CD14-positive monocyte (primary cell): ENCODE measurements at regions not wholly inside any gene's neighbourhood (a gene's known extent, or its start where the extent isn't known, plus 50 kb on each side); places are given as distances from the start of the nearest gene placed in this dataset.

Source experiments
- DNase-seq, 3 donors: peaks; one replicate each; pipeline ENCODE4 v3.0.0-alpha.2; 2011 to 2022
- H2AFZ ChIP-seq: 2 replicates; pipeline ENCODE4 v1.6.0; 2012; ENCODE audit warnings: mild to moderate bottlenecking, low read depth, low read length, inconsistent platforms; ENCODE audit not compliant: insufficient read depth, poor library complexity, severe bottlenecking
- H3K27ac ChIP-seq, 2 donors: 1 replicate in 1 of 2; 2 replicates in 1 of 2; pipeline ENCODE4 v1.5.1; 2012 to 2013; ENCODE audit warnings: low read length in 2 of 2, control low read depth in 1 of 2, inconsistent platforms in 1 of 2, low read depth in 1 of 2, mild to moderate bottlenecking in 1 of 2
- H3K27me3 ChIP-seq, 2 donors: one replicate each; pipeline versions ENCODE4 v1.6.0 to v1.6.1; 2011 to 2013; ENCODE audit warnings: low read length in 2 of 2; ENCODE audit not compliant: control insufficient read depth in 2 of 2, insufficient read depth in 2 of 2
- H3K36me3 ChIP-seq, 2 donors: replicated peaks in 1 of 2; 1 replicate in 1 of 2; 2 replicates in 1 of 2; pipeline versions ENCODE4 v1.5.1 to v1.6.1; 2012 to 2013; ENCODE audit warnings: low read length in 2 of 2, control low read depth in 1 of 2, inconsistent platforms in 1 of 2, mild to moderate bottlenecking in 1 of 2; ENCODE audit not compliant: insufficient read depth in 2 of 2, control insufficient read depth in 1 of 2
- H3K4me1 ChIP-seq, 2 donors: 1 replicate in 1 of 2; 2 replicates in 1 of 2; pipeline versions ENCODE4 v1.5.1 to v1.6.1; 2012 to 2013; ENCODE audit warnings: low read length in 2 of 2, control low read depth in 1 of 2, inconsistent platforms in 1 of 2, mild to moderate bottlenecking in 1 of 2, moderate library complexity in 1 of 2; ENCODE audit not compliant: insufficient read depth in 2 of 2, control insufficient read depth in 1 of 2
- H3K4me2 ChIP-seq: replicated peaks from 2 replicates; pipeline ENCODE3; 2012; ENCODE audit warnings: low read length, moderate library complexity, mild to moderate bottlenecking; ENCODE audit not compliant: poor library complexity, severe bottlenecking; ENCODE audit errors: extremely low read depth
- H3K4me3 ChIP-seq, 3 experiments: fragments of 200-600 bp in 1 of 3; sonication (generic) in 1 of 3; replicated peaks in 1 of 3; 1 replicate in 2 of 3; 2 replicates in 1 of 3; pipeline ENCODE4 v1.5.1; 2011 to 2013; ENCODE audit warnings: low read length in 3 of 3, mild to moderate bottlenecking in 3 of 3, control low read depth in 2 of 3, low read depth in 2 of 3, inconsistent platforms in 1 of 3, moderate library complexity in 1 of 3
- H3K79me2 ChIP-seq: 2 replicates; pipeline ENCODE4 v1.6.0; 2012; ENCODE audit warnings: mild to moderate bottlenecking, control low read depth, inconsistent platforms, low read length, moderate library complexity; ENCODE audit not compliant: insufficient read depth
- H3K9ac ChIP-seq: 2 replicates; pipeline ENCODE4 v1.6.0; 2017; ENCODE audit warnings: low read length, mild to moderate bottlenecking; ENCODE audit not compliant: insufficient read depth, poor library complexity, severe bottlenecking
- H3K9me3 ChIP-seq, 2 donors: replicated peaks in 1 of 2; 1 replicate in 1 of 2; 2 replicates in 1 of 2; pipeline versions ENCODE4 v1.5.1 to v1.6.1; 2012 to 2013; ENCODE audit warnings: low read length in 2 of 2, control low read depth in 1 of 2; ENCODE audit not compliant: control insufficient read depth in 1 of 2, insufficient read depth in 1 of 2
- H4K20me1 ChIP-seq: 2 replicates; pipeline ENCODE4 v1.6.0; 2012; ENCODE audit warnings: mild to moderate bottlenecking, low read length, control low read depth, moderate library complexity; ENCODE audit not compliant: insufficient read depth
- H3K27ac Mint-ChIP-seq, 7 donors: one replicate each; pipeline ENCODE4 v1.8.0; 2020; ENCODE audit warnings: mild to moderate bottlenecking in 7 of 7, mixed read lengths in 7 of 7, moderate library complexity in 6 of 7, inconsistent platforms in 2 of 7
- H3K27me3 Mint-ChIP-seq, 3 donors: one replicate each; pipeline ENCODE4 v1.8.0; 2021 to 2022; ENCODE audit warnings: low read depth in 3 of 3, mild to moderate bottlenecking in 3 of 3, mixed read lengths in 3 of 3, moderate library complexity in 3 of 3, inconsistent platforms in 1 of 3
- H3K36me3 Mint-ChIP-seq, 2 donors: one replicate each; pipeline ENCODE4 v1.8.0; 2020; ENCODE audit warnings: mixed read lengths in 2 of 2, inconsistent platforms in 1 of 2, mild to moderate bottlenecking in 1 of 2
- H3K4me1 Mint-ChIP-seq: one replicate; pipeline ENCODE4 v1.8.0; 2020; ENCODE audit warnings: mild to moderate bottlenecking, mixed read lengths
- H3K4me3 Mint-ChIP-seq, 2 donors: one replicate each; pipeline ENCODE4 v1.8.0; 2020; ENCODE audit warnings: mild to moderate bottlenecking in 2 of 2, mixed read lengths in 2 of 2, moderate library complexity in 1 of 2
- H3K9me3 Mint-ChIP-seq, 7 donors: one replicate each; pipeline ENCODE4 v1.8.0; 2020 to 2022; ENCODE audit warnings: mixed read lengths in 7 of 7, mild to moderate bottlenecking in 6 of 7, moderate library complexity in 6 of 7, inconsistent platforms in 2 of 7
- WGBS: methylation state at CpG from one replicate; pipeline ENCODE4 v1.1.5; 2013; ENCODE audit warnings: missing lambda C conversion rate; ENCODE audit not compliant: insufficient coverage; 5-methylcytosine and 5-hydroxymethylcytosine counted together
- intact Hi-C, 2 donors: fragments of 100-400 bp; cut with micrococcal nuclease; formaldehyde crosslinking; loops; one replicate each; pipeline versions ENCODE4 v1.15.0 to v1.15.1; 2023
- TF ChIP-seq, protein P1 (sequence below): fragments of 200-600 bp; IDR thresholded peaks from one replicate; pipeline ENCODE4 v1.8.0; 2022; ENCODE audit warnings: antibody characterized with exemption, mild to moderate bottlenecking

DNA sequence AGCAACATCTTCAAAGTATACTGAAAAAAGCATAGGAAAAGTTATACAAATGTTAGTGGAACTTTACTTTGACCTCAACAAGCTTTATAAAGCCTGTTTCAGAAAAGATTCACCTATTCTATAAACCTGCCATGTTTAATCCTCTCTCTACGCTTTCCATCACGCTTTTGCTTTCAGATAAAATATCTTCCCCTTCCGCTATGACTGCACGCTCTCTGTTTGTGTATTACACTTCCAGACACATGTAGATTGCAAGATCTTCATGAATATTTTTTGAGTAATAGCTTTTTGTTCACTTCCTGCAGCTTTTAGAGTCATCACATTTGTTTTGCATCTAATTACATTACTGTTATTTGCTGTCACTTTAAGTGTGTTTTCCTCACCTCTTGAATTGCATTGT lies 271.4 kb downstream of the RASSF9 start:
- H3K79me2 ChIP-seq, result no peaks in the 10 kb centered on the region
- no peak overlapping the region for H3K9ac ChIP-seq
- H3K4me3 ChIP-seq, result no peak overlapping the region
- H3K4me2 ChIP-seq, result no peak overlapping the region
- no peak overlapping the region for H3K27ac ChIP-seq
- intact Hi-C loops, result no loop called here
- no peaks in the 10 kb centered on the region for H3K9me3 ChIP-seq
- no peaks in the 10 kb centered on the region for H3K27me3 Mint-ChIP-seq
- H3K27me3 ChIP-seq, result no peaks in the 10 kb centered on the region
- no peak overlapping the region for H2AFZ ChIP-seq
- no peaks in the 10 kb centered on the region for H3K4me1 ChIP-seq
- no peak overlapping the region for H3K4me3 Mint-ChIP-seq
- no peaks in the 10 kb centered on the region for H3K4me1 Mint-ChIP-seq
- TF ChIP-seq, protein P1, sequence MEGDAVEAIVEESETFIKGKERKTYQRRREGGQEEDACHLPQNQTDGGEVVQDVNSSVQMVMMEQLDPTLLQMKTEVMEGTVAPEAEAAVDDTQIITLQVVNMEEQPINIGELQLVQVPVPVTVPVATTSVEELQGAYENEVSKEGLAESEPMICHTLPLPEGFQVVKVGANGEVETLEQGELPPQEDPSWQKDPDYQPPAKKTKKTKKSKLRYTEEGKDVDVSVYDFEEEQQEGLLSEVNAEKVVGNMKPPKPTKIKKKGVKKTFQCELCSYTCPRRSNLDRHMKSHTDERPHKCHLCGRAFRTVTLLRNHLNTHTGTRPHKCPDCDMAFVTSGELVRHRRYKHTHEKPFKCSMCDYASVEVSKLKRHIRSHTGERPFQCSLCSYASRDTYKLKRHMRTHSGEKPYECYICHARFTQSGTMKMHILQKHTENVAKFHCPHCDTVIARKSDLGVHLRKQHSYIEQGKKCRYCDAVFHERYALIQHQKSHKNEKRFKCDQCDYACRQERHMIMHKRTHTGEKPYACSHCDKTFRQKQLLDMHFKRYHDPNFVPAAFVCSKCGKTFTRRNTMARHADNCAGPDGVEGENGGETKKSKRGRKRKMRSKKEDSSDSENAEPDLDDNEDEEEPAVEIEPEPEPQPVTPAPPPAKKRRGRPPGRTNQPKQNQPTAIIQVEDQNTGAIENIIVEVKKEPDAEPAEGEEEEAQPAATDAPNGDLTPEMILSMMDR, result no peak
- no peaks in the 10 kb centered on the region for H4K20me1 ChIP-seq
- no peaks in the 10 kb centered on the region for H3K36me3 ChIP-seq
- DNase-seq, result no peak
- no peaks in the 10 kb centered on the region for H3K36me3 Mint-ChIP-seq
- H3K9me3 Mint-ChIP-seq, result no peaks in the 10 kb centered on the region
- 80% methylated on average over 2 of the region's 4 CpGs for WGBS
- H3K27ac Mint-ChIP-seq, result no peak overlapping the region

- no peaks in the 10 kb centered on the region for H3K27me3 Mint-ChIP-seq
Measured at GRCh38 chr12:85568395-85569103, 267.7 kb downstream of the RASSF9 start.

More at GRCh38 chr12:85568395-85569103, 267.7 kb downstream of the RASSF9 start:
- H3K27me3 ChIP-seq, result no peaks in the 10 kb centered on the region
- no peaks in the 10 kb centered on the region for H3K4me1 ChIP-seq
- H3K4me3 Mint-ChIP-seq, result no peak overlapping the region
- H2AFZ ChIP-seq, result no peak overlapping the region
- no peaks in the 10 kb centered on the region for H3K4me1 Mint-ChIP-seq
- no peak for DNase-seq
- H3K36me3 Mint-ChIP-seq, result no peaks in the 10 kb centered on the region
- H3K36me3 ChIP-seq, result no peaks in the 10 kb centered on the region
- H3K9me3 Mint-ChIP-seq, result no peaks in the 10 kb centered on the region
- H3K4me3 ChIP-seq, result no peak overlapping the region
- H4K20me1 ChIP-seq, result no peaks in the 10 kb centered on the region
- no peaks in the 10 kb centered on the region for H3K9me3 ChIP-seq
- intact Hi-C loops, result no loop called here
- no peak overlapping the region for H3K4me2 ChIP-seq
- H3K79me2 ChIP-seq, result no peaks in the 10 kb centered on the region
- H3K27ac ChIP-seq, result no peak overlapping the region
- H3K27ac Mint-ChIP-seq, result no peak overlapping the region
- 97% methylated on average over 4 of the region's 6 CpGs for WGBS
- no peak overlapping the region for H3K9ac ChIP-seq
- TF ChIP-seq, protein P1, result no peak
